ENCODE measurements at regions not wholly inside any gene's neighbourhood (a gene's known extent, or its start where the extent isn't known, plus 50 kb on each side); places are given as distances from the start of the nearest gene placed in this dataset.

DNA sequence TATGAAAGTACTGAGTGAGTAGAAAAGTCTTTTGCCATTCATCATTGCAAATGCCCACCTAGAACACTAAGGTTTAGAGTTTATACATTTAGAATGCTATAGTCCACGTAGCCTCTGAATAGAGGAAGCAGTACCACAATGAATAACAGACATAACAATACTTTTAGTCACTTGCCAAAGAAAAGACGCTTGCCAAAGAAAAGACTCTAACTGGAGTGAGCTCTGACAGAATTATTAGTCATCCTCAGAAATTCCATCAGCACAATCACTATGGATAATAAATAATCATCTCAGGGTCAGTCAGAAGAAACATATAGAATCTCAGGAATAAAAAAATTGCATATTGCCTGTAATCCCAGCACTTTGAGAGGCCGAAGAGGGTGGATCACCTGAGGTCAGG lies 168.5 kb upstream of the TARS1 start:
- TF ChIP-seq CTCF (IDR thresholded peaks at IDR 0.05; ENCODE audit: borderline replicate concordance, extremely low read depth, low read length, poor library complexity, severe bottlenecking) (no peak), EZH2 (IDR thresholded peaks at IDR 0.05; ENCODE audit: borderline replicate concordance, low read depth, low read length, severe bottlenecking) (no peak)
